ENCODE measurements at regions not wholly inside any gene's neighbourhood (a gene's known extent, or its start where the extent isn't known, plus 50 kb on each side); places are given as distances from the start of the nearest gene placed in this dataset.

GRCh38 chr2:36177282-36177681 is 178.3 kb upstream of the CRIM1 start:
- Histone ChIP-seq H3F3A (replicated peaks; ENCODE audit: insufficient read depth) (peaks cover 10% of the 10 kb centered on the region), H3K4me3 (ENCODE audit: low read depth in 2 of 2, low read length in 1 of 2) (no peak overlapping the region), H2AFZ (ENCODE audit: low read depth) (no peak overlapping the region), H3K36me3 (replicated peaks in 1 of 2; ENCODE audit: control insufficient read depth in 1 of 2, insufficient read depth in 2 of 2, low read length in 1 of 2) (no peaks in the 10 kb centered on the region), H3K9me2 (no peaks in the 10 kb centered on the region), H3K9me3 (no peaks in the 10 kb centered on the region), H3K9ac (no peak overlapping the region), H3K27ac (ENCODE audit: low read depth in 2 of 2, low read length in 1 of 2) (no peak overlapping the region), H3K4me1 (ENCODE audit: control insufficient read depth in 1 of 2, insufficient read depth in 2 of 2, low read depth in 1 of 2, low read length in 1 of 2) (no peaks in the 10 kb centered on the region), H3K4me2 (no peak overlapping the region), H3K79me2 (ENCODE audit: insufficient read depth) (no peaks in the 10 kb centered on the region), H4K20me1 (ENCODE audit: insufficient read depth) (no peaks in the 10 kb centered on the region), H3K27me3 (ENCODE audit: insufficient read depth) (no peaks in the 10 kb centered on the region)
- CTCF ChIA-PET = no interaction called here
- 15% methylated on average over 2 of the region's 2 CpGs for WGBS (ENCODE audit: low lambda C conversion rate)
- DNase-seq = no peak
- POLR2A ChIA-PET = no interaction called here
- TF ChIP-seq USF2 (IDR thresholded peaks at IDR 0.05; ENCODE audit: borderline replicate concordance, low read depth, low read length) (no peak), NRF1 (IDR thresholded peaks at IDR 0.05; ENCODE audit: low read depth, low read length) (no peak), RFX5 (IDR thresholded peaks at IDR 0.05; ENCODE audit: low read length) (no peak), TAF1 (IDR thresholded peaks at IDR 0.05; ENCODE audit: borderline replicate concordance, low read depth, low read length) (no peak), REST (IDR thresholded peaks at IDR 0.05; ENCODE audit: low read depth, low read length) (no peak), EZH2phosphoT487 (IDR thresholded peaks at IDR 0.05; ENCODE audit: borderline replicate concordance, low read depth) (no peak), PBX3 (IDR thresholded peaks at IDR 0.05) (no peak), MXI1 (IDR thresholded peaks at IDR 0.05; ENCODE audit: low read depth, low read length) (no peak), ELF1 (IDR thresholded peaks at IDR 0.05) (no peak), MEF2A (IDR thresholded peaks at IDR 0.05; ENCODE audit: borderline replicate concordance, low read depth) (no peak), SMC3 (IDR thresholded peaks at IDR 0.05; ENCODE audit: low read depth, low read length) (no peak), GATA2 (CRISPR knock-in tag; IDR thresholded peaks at IDR 0.05) (no peak), FOXJ3 (CRISPR knock-in tag; IDR thresholded peaks at IDR 0.05) (no peak), TEAD4 (IDR thresholded peaks at IDR 0.05; ENCODE audit: borderline replicate concordance, insufficient read depth) (no peak), POLR2AphosphoS5 (IDR thresholded peaks at IDR 0.05; ENCODE audit: low read depth, low read length) (no peak), EP300 (IDR thresholded peaks at IDR 0.05; ENCODE audit: borderline replicate concordance in 1 of 2, low read depth in 1 of 2, low read length in 1 of 2) (no peak)
- TF ChIP-seq, protein P1, sequence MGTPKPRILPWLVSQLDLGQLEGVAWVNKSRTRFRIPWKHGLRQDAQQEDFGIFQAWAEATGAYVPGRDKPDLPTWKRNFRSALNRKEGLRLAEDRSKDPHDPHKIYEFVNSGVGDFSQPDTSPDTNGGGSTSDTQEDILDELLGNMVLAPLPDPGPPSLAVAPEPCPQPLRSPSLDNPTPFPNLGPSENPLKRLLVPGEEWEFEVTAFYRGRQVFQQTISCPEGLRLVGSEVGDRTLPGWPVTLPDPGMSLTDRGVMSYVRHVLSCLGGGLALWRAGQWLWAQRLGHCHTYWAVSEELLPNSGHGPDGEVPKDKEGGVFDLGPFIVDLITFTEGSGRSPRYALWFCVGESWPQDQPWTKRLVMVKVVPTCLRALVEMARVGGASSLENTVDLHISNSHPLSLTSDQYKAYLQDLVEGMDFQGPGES (IDR thresholded peaks at IDR 0.05; ENCODE audit: low read depth, low read length) = no peak
- TF ChIP-seq, protein P2, sequence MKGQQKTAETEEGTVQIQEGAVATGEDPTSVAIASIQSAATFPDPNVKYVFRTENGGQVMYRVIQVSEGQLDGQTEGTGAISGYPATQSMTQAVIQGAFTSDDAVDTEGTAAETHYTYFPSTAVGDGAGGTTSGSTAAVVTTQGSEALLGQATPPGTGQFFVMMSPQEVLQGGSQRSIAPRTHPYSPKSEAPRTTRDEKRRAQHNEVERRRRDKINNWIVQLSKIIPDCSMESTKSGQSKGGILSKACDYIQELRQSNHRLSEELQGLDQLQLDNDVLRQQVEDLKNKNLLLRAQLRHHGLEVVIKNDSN (IDR thresholded peaks at IDR 0.05; ENCODE audit: borderline replicate concordance, low read depth) = no peak
- TF ChIP-seq, protein P3, sequence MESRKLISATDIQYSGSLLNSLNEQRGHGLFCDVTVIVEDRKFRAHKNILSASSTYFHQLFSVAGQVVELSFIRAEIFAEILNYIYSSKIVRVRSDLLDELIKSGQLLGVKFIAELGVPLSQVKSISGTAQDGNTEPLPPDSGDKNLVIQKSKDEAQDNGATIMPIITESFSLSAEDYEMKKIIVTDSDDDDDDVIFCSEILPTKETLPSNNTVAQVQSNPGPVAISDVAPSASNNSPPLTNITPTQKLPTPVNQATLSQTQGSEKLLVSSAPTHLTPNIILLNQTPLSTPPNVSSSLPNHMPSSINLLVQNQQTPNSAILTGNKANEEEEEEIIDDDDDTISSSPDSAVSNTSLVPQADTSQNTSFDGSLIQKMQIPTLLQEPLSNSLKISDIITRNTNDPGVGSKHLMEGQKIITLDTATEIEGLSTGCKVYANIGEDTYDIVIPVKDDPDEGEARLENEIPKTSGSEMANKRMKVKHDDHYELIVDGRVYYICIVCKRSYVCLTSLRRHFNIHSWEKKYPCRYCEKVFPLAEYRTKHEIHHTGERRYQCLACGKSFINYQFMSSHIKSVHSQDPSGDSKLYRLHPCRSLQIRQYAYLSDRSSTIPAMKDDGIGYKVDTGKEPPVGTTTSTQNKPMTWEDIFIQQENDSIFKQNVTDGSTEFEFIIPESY (IDR thresholded peaks at IDR 0.05; ENCODE audit: borderline replicate concordance, low read depth) = no peak

Data from SK-N-SH (cell line).